Brain pericyte (primary cell): ENCODE measurements at regions not wholly inside any gene's neighbourhood (a gene's known extent, or its start where the extent isn't known, plus 50 kb on each side); places are given as distances from the start of the nearest gene placed in this dataset.

Experiments used
- DNase-seq: peaks from one replicate; pipeline ENCODE4 v3.0.0-alpha.2; 2012; ENCODE audit warnings: low read depth, low spot score

- DNase-seq: no peak
Observed at GRCh38 chr18:77657651-77658298, 408.1 kb downstream of the GALR1 start.

- DNase-seq: no peak
Observed at GRCh38 chr18:77658299-77658662, 408.6 kb downstream of the GALR1 start.

GRCh38 chr18:77658751-77659448 lies 409.3 kb downstream of the GALR1 start:
- DNase-seq: no peak

GRCh38 chr18:77666613-77667012 lies 417.0 kb downstream of the GALR1 start:
- DNase-seq: no peak

GRCh38 chr18:77668219-77668618 lies 418.6 kb downstream of the GALR1 start:
- no peak for DNase-seq

- no peak for DNase-seq
Observed at GRCh38 chr18:77669331-77669730, 419.7 kb downstream of the GALR1 start.

GRCh38 chr18:77671456-77672167 lies 422.0 kb downstream of the GALR1 start:
- DNase-seq: no peak

GRCh38 chr18:77676910-77677309 lies 427.3 kb downstream of the GALR1 start:
- DNase-seq: no peak

GRCh38 chr18:77677536-77677935 lies 427.9 kb downstream of the GALR1 start:
- DNase-seq: no peak

GRCh38 chr18:77679869-77680268 lies 430.2 kb downstream of the GALR1 start:
- no peak for DNase-seq

GRCh38 chr18:77700051-77700450 lies 450.4 kb downstream of the GALR1 start:
- DNase-seq: no peak

- no peak for DNase-seq
Observed at GRCh38 chr18:77701977-77702376, 452.3 kb downstream of the GALR1 start.

GRCh38 chr18:77702686-77703085 lies 453.0 kb downstream of the GALR1 start:
- DNase-seq: no peak

- DNase-seq: no peak
Observed at GRCh38 chr18:77705301-77705700, 455.7 kb downstream of the GALR1 start.

- DNase-seq: no peak
Observed at GRCh38 chr18:77708826-77709506, 459.3 kb downstream of the GALR1 start.

- no peak for DNase-seq
Observed at GRCh38 chr18:77711096-77711495, 461.4 kb downstream of the GALR1 start.

- no peak for DNase-seq
Observed at GRCh38 chr18:77714716-77715115, 465.1 kb downstream of the GALR1 start.

- DNase-seq: no peak
Observed at GRCh38 chr18:77716282-77716681, 466.6 kb downstream of the GALR1 start.

GRCh38 chr18:77733292-77733903 lies 483.8 kb downstream of the GALR1 start:
- DNase-seq: no peak

GRCh38 chr18:77736842-77737241 lies 487.2 kb downstream of the GALR1 start:
- no peak for DNase-seq

GRCh38 chr18:77737405-77737804 lies 487.8 kb downstream of the GALR1 start:
- DNase-seq: no peak

- DNase-seq: no peak
Observed at GRCh38 chr18:77749089-77749488, 499.4 kb downstream of the GALR1 start.
